H9 (cell line): ENCODE measurements at regions not wholly inside any gene's neighbourhood (a gene's known extent, or its start where the extent isn't known, plus 50 kb on each side); places are given as distances from the start of the nearest gene placed in this dataset.

Experiments used
- DNase-seq: peaks from one replicate; pipeline ENCODE4 v3.0.0-alpha.2; 2017
- H2AFZ ChIP-seq: one replicate; pipeline ENCODE4 v1.6.1; 2013; ENCODE audit warnings: mild to moderate bottlenecking, low read length, control low read depth, moderate library complexity
- H2AK5ac ChIP-seq: 2 replicates; pipeline ENCODE4 v1.6.1; 2013; ENCODE audit warnings: low read length, control low read depth, mixed read lengths; ENCODE audit not compliant: insufficient read length
- H2BK120ac ChIP-seq: one replicate; pipeline ENCODE4 v1.6.1; 2013; ENCODE audit warnings: low read depth, mild to moderate bottlenecking, low read length, control low read depth, inconsistent platforms; ENCODE audit not compliant: poor library complexity, severe bottlenecking
- H2BK12ac ChIP-seq: 2 replicates; pipeline ENCODE4 v1.6.1; 2013; ENCODE audit warnings: low read length, control low read depth, mixed read lengths, low read depth; ENCODE audit not compliant: insufficient read length
- H2BK15ac ChIP-seq: 2 replicates; pipeline ENCODE4 v1.6.1; 2013; ENCODE audit warnings: low read depth, low read length, control low read depth
- H2BK20ac ChIP-seq: one replicate; pipeline ENCODE4 v1.6.1; 2013; ENCODE audit warnings: low read depth, mild to moderate bottlenecking, low read length, control low read depth, inconsistent platforms; ENCODE audit not compliant: poor library complexity, severe bottlenecking
- H2BK5ac ChIP-seq: 2 replicates; pipeline ENCODE4 v1.6.1; 2013; ENCODE audit warnings: low read length, control low read depth, mixed read lengths; ENCODE audit not compliant: insufficient read length
- H3K14ac ChIP-seq: 2 replicates; pipeline ENCODE4 v1.6.1; 2013; ENCODE audit warnings: low read length, control low read depth; ENCODE audit not compliant: insufficient read depth
- H3K18ac ChIP-seq: 2 replicates; pipeline ENCODE4 v1.6.1; 2013; ENCODE audit warnings: low read depth, mild to moderate bottlenecking, mixed read lengths, low read length, control low read depth; ENCODE audit not compliant: insufficient read length
- H3K23ac ChIP-seq: 2 replicates; pipeline ENCODE4 v1.6.1; 2013; ENCODE audit warnings: low read length, control low read depth, mixed read lengths, low read depth; ENCODE audit not compliant: insufficient read length
- H3K23me2 ChIP-seq: 2 replicates; pipeline ENCODE4 v1.6.1; 2013; ENCODE audit warnings: low read depth, mild to moderate bottlenecking, mixed read lengths, low read length, control low read depth; ENCODE audit not compliant: insufficient read length, poor library complexity, severe bottlenecking
- H3K27ac ChIP-seq: 2 replicates; pipeline ENCODE4 v1.5.1; 2013; ENCODE audit warnings: low read length, control low read depth, mixed read lengths, low read depth; ENCODE audit not compliant: insufficient read length
- H3K27me3 ChIP-seq: 2 replicates; pipeline ENCODE4 v1.6.1; 2013; ENCODE audit warnings: low read length, control low read depth, inconsistent platforms; ENCODE audit not compliant: insufficient read depth
- H3K4ac ChIP-seq: 2 replicates; pipeline ENCODE4 v1.6.1; 2013; ENCODE audit warnings: low read depth, mild to moderate bottlenecking, control low read depth, inconsistent platforms, low read length, moderate library complexity
- H3K4me1 ChIP-seq: 2 replicates; pipeline ENCODE4 v1.6.1; 2013; ENCODE audit warnings: low read length, control low read depth, inconsistent platforms; ENCODE audit not compliant: insufficient read depth
- H3K4me2 ChIP-seq: 2 replicates; pipeline ENCODE4 v1.6.1; 2013; ENCODE audit warnings: low read length, control low read depth, mixed read lengths; ENCODE audit not compliant: insufficient read length, insufficient read depth
- H3K56ac ChIP-seq: 2 replicates; pipeline ENCODE4 v1.6.1; 2013; ENCODE audit warnings: low read depth, mild to moderate bottlenecking, mixed read lengths, low read length, control low read depth; ENCODE audit not compliant: insufficient read length
- H3K79me1 ChIP-seq: 2 replicates; pipeline ENCODE4 v1.6.1; 2013; ENCODE audit warnings: low read depth, mild to moderate bottlenecking, moderate library complexity, low read length, control low read depth, inconsistent platforms; ENCODE audit not compliant: insufficient read depth, poor library complexity, severe bottlenecking
- H3K79me2 ChIP-seq: 2 replicates; pipeline ENCODE4 v1.6.1; 2013; ENCODE audit warnings: low read length, control low read depth, inconsistent platforms; ENCODE audit not compliant: insufficient read depth
- H3K9ac ChIP-seq: 2 replicates; pipeline ENCODE4 v1.6.1; 2013; ENCODE audit warnings: low read length, control low read depth, mixed read lengths; ENCODE audit not compliant: insufficient read length; ENCODE audit errors: extremely low read depth
- H3K9me3 ChIP-seq: one replicate; pipeline ENCODE4 v1.6.1; 2013; ENCODE audit warnings: low read depth, low read length, inconsistent platforms; ENCODE audit not compliant: control insufficient read depth
- H3T11ph ChIP-seq: one replicate; pipeline ENCODE4 v1.6.1; 2013; ENCODE audit warnings: mild to moderate bottlenecking, low read length, control low read depth, inconsistent platforms
- H4K20me1 ChIP-seq: one replicate; pipeline ENCODE4 v1.6.1; 2013; ENCODE audit not compliant: control insufficient read depth, insufficient read length, insufficient read depth
- H4K5ac ChIP-seq: 2 replicates; pipeline ENCODE4 v1.6.1; 2013; ENCODE audit warnings: low read depth, mild to moderate bottlenecking, mixed read lengths, low read length, control low read depth; ENCODE audit not compliant: insufficient read length
- H4K8ac ChIP-seq: replicated peaks from 2 replicates; pipeline ENCODE4 v1.6.1; 2013; ENCODE audit warnings: low read length, control low read depth, mixed read lengths, low read depth; ENCODE audit not compliant: insufficient read length
- H4K91ac ChIP-seq: 2 replicates; pipeline ENCODE4 v1.6.1; 2013; ENCODE audit warnings: low read depth, mild to moderate bottlenecking, moderate library complexity, mixed read lengths, low read length, control low read depth; ENCODE audit not compliant: insufficient read length
- H3K27ac Mint-ChIP-seq, 3 experiments: 2 replicates in 2 of 3; 3 replicates in 1 of 3; pipeline ENCODE4 v1.8.0; 2020 to 2021; ENCODE audit warnings: mixed read lengths in 3 of 3, mild to moderate bottlenecking in 1 of 3, moderate library complexity in 1 of 3
- H3K27me3 Mint-ChIP-seq: 2 replicates; pipeline ENCODE4 v1.8.0; 2021; ENCODE audit warnings: low read depth, mild to moderate bottlenecking, moderate library complexity, mixed read lengths
- H3K36me3 Mint-ChIP-seq, 3 experiments: 2 replicates in 2 of 3; 3 replicates in 1 of 3; pipeline ENCODE4 v1.8.0; 2020 to 2021; ENCODE audit warnings: low read depth in 3 of 3, mixed read lengths in 3 of 3; ENCODE audit not compliant: insufficient read depth in 1 of 3
- H3K4me1 Mint-ChIP-seq, 2 experiments: 2 replicates each; pipeline ENCODE4 v1.8.0; 2020; ENCODE audit warnings: mixed read lengths in 2 of 2
- H3K4me3 Mint-ChIP-seq, 2 experiments: 2 replicates in 1 of 2; 3 replicates in 1 of 2; pipeline ENCODE4 v1.8.0; 2020 to 2021; ENCODE audit warnings: mild to moderate bottlenecking in 2 of 2, mixed read lengths in 2 of 2, moderate library complexity in 1 of 2
- H3K9me3 Mint-ChIP-seq, 2 experiments: 2 replicates in 1 of 2; 3 replicates in 1 of 2; pipeline ENCODE4 v1.8.0; 2020; ENCODE audit warnings: mild to moderate bottlenecking in 2 of 2, mixed read lengths in 2 of 2, moderate library complexity in 1 of 2
- WGBS: extraction: QIAGEN DNeasy Blood & Tissue Kit; methylation state at CpG from one replicate; pipeline ENCODE4 v1.1.7; 2013; ENCODE audit warnings: missing lambda C conversion rate, low lambda C conversion rate, mixed read lengths; ENCODE audit not compliant: insufficient read length; ENCODE audit errors: extremely low coverage; 5-methylcytosine and 5-hydroxymethylcytosine counted together
- TF ChIP-seq, protein P1 (sequence below): fragments of 200-600 bp; sonication (generic); conservative IDR thresholded peaks from 3 replicates; pipeline ENCODE4 v1.8.0; 2021; ENCODE audit warnings: antibody characterized with exemption, mild to moderate bottlenecking

DNA sequence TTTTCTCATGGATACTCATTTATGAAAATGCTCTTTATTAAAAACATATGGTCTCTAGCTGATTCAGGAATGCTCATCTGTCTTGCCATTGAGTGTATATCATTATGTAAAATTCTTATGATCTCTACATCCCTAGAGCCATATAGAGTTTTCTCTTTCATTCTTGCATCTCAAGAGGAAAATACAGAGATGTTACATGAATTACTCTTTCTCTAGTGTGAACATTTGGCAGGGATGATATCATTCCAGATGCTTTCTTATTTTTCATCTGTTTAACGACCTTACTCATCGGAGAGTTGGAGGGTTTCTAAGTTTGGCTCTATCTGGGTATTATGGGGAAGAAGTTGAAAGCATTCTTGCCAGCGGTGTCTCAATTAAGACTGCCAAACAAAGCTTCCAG is 202.9 kb upstream of the SLC7A11 start:
- Histone ChIP-seq H3K9me3 (no peaks in the 10 kb centered on the region), H3K79me2 (no peaks in the 10 kb centered on the region), H3K23ac (no peak overlapping the region), H2BK15ac (no peak overlapping the region), H3K27ac (no peak overlapping the region), H4K8ac (no peak overlapping the region), H3K9ac (no peak overlapping the region), H3K56ac (no peak overlapping the region), H4K5ac (no peak overlapping the region), H3K4ac (no peak overlapping the region), H3K14ac (no peak overlapping the region), H4K20me1 (no peaks in the 10 kb centered on the region), H3K23me2 (no peaks in the 10 kb centered on the region), H3K27me3 (no peaks in the 10 kb centered on the region), H4K91ac (no peak overlapping the region), H3T11ph (no peak overlapping the region), H3K79me1 (no peaks in the 10 kb centered on the region), H2AK5ac (no peak overlapping the region), H3K18ac (no peak overlapping the region), H2BK12ac (no peak overlapping the region), H2BK5ac (no peak overlapping the region), H2BK20ac (no peak overlapping the region), H2BK120ac (no peak overlapping the region), H3K4me2 (no peak overlapping the region), H2AFZ (no peak overlapping the region), H3K4me1 (no peaks in the 10 kb centered on the region)
- Mint-ChIP-seq H3K4me3 (no peak overlapping the region), H3K4me1 (no peaks in the 10 kb centered on the region), H3K27me3 (no peaks in the 10 kb centered on the region), H3K36me3 (0 out of 7 replicates have a peak, but pooled peaks cover 0 to 4% (median 0%) of the 10 kb centered on the region in 3 experiments), H3K9me3 (peaks cover 0 to 3% of the 10 kb centered on the region in 2 experiments; a peak in 2 of 5 replicates), H3K27ac (no peak overlapping the region)
- no CpG with 5 or more reads among the region's 3 CpGs for WGBS
- no peak for DNase-seq
- TF ChIP-seq, protein P1, sequence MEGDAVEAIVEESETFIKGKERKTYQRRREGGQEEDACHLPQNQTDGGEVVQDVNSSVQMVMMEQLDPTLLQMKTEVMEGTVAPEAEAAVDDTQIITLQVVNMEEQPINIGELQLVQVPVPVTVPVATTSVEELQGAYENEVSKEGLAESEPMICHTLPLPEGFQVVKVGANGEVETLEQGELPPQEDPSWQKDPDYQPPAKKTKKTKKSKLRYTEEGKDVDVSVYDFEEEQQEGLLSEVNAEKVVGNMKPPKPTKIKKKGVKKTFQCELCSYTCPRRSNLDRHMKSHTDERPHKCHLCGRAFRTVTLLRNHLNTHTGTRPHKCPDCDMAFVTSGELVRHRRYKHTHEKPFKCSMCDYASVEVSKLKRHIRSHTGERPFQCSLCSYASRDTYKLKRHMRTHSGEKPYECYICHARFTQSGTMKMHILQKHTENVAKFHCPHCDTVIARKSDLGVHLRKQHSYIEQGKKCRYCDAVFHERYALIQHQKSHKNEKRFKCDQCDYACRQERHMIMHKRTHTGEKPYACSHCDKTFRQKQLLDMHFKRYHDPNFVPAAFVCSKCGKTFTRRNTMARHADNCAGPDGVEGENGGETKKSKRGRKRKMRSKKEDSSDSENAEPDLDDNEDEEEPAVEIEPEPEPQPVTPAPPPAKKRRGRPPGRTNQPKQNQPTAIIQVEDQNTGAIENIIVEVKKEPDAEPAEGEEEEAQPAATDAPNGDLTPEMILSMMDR = no peak
